Eye (tissue), 1 donor: ENCODE measurements at regions not wholly inside any gene's neighbourhood (a gene's known extent, or its start where the extent isn't known, plus 50 kb on each side); places are given as distances from the start of the nearest gene placed in this dataset.
"Not testable (repeated sequence)": the region's sequence is repeated elsewhere in the genome, so short reads cannot be mapped to it uniquely, and the experiment has no call there.

Experiments
- DNase-seq: peaks from one replicate; pipeline ENCODE4 v3.0.0-alpha.2; 2015

DNA sequence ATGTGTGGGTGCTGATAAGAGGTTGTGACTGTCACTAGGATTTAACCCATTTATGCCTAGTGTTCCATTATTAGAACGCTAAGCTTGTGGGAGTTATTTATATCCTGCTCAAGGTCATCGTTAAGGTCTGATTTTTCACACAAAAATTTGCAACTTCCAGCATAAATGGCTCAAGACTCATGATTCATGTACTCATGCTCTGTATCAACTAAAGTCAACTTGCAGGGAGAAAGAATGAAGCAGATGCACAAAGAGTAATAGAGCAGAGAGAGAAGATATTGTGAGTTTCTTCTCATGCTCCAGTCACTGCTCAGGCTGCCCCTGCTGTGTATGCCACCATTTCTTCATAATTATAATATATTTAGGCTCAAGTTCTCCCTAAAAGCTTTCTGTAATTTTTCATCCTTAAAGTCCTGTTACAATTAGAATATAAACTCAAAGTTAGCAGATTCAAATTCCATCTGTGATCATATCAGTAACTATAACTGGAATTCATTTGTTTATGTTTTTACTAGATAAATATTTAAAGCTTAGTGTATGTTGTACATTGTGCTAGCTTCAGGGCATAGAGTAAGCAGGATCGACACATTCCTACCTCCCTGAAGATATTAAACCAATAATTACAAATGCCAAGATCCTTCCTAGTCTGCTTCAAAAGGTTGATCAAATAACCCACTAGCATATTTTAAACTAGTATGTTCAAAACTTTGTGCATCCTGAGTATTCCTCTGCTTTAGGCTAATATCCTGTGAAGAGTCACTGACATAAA lies 136.7 kb downstream of the NUDT12 start:
- no peak for DNase-seq

DNA sequence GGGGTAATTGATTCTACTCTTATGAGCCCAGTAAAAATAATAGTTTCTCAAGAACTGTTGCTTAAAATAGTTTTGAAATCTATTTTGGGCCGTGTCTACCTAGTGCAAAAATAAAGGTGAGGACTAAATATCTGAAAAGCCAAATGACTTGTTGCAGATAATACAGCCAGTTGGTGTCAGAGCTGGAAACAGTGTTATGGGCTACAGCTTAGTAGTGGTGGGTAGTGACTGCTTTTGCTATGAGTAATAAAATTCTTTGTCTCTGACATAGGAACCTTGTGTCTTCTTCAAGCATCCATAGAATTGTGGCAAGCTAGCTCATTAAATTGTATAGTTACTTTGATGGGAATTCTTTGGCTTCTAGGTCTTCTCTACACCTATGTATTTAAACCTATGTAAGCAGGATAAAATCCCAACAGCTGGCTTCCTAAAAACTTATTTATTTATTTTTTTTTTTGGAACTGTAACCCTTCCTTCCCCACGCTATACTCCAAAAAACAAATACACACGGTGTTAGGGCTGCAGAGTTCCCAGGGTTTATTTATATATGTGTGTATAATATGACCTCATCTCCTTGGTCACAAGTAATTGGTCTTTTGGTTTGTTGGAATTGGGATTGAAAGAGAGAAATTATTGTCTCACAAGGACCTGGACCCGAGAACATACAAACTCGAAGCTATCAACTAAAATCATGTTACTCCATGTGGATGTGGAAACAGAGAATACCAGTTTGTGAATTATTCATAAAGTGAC lies 138.0 kb downstream of the NUDT12 start:
- no peak for DNase-seq

DNA sequence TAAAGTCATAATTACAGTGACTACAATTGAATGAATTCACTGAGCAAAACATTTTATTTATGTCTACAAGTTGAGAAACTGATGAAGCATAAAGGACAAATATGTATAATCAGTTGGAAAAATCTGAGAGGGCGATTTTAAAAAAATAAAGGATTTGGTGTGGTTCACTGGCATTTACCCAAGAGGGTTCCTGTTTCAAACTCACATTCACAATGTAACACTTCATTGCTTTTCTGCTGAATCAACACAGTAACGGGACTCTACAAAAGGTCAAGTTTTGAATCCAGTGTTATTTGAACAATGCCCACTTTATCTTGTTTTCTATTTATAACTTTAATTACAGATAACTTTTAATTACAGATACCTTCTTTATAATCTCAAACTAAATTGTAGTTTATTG lies 138.6 kb downstream of the NUDT12 start:
- peak; percentile 25 for DNase-seq

DNA sequence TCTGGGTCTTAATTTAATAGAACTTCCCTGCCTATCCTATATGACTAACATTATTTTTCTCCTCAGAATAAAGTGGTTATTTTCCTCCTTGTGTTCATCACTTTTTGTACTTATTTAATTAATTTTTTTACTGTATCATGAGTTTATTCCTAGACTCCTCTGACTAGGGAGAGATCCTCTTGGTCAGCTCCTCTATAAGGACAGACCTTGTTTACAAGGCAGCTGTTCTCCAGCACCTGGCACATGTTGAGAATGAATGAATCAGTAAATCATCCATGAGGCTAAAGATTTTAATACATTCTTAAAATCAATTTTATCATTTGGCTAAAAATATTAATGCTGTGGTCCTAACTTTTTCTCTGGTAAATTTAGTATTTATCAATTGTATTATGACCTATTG lies 139.8 kb downstream of the NUDT12 start:
- no peak for DNase-seq

DNA sequence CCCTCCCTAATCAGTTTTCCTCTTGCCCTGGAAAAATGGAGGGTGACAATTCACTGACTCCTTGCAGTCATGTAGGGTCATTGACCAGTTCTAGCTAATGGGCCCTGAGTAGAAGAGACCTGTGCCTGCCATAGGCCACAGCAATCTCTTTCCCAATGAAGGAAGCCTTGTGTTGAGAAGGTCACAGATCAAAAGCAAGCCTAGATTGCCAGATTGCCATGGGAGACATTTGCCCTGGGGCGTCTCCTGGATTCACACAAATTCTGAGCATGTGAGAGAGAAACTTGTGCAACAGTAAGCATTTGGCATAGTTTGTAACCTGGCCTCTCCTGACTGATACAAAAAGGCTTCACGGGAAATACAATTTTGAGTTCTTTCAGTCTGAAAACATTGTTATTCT lies 148.0 kb downstream of the NUDT12 start:
- DNase-seq, result no peak

DNA sequence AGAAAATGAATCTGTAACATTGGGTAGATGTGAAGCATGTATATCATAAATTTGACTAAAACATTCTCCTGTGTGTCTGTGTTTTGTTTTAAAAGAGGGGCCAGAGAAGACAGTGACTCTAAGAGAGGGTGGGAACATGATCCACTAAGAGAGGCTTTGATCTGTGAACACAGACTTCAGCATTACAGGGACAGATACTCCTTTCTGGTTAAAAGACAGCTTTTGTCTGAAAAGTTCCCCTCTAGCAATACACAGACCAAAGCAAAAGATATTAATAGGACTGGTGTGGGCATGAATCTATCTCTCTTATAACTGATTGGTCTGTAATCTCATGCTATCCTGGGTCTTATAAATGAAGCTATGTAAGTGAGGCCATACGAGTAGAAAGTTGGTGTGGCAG lies 150.9 kb downstream of the NUDT12 start:
- DNase-seq, result no peak

DNA sequence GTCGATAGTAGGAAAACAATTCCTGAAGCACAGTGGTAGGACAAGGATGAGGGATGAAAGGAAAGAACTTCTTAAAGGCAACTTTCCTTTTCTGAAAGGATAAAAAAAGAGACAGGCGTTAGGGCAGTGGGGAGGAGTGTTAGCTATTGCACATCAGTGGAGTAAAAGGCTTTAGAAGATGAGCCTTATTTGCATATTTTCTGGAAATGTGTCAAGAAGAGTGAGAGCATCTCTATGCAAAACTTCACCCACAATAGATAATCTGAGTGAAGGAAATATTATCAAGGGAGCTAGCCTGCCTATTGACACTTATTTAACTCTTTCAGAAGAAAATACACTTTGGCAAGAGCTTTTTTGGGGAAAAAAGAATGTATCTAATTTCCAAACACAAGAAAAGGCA lies 151.6 kb downstream of the MACIR start:
- DNase-seq, result no peak

DNA sequence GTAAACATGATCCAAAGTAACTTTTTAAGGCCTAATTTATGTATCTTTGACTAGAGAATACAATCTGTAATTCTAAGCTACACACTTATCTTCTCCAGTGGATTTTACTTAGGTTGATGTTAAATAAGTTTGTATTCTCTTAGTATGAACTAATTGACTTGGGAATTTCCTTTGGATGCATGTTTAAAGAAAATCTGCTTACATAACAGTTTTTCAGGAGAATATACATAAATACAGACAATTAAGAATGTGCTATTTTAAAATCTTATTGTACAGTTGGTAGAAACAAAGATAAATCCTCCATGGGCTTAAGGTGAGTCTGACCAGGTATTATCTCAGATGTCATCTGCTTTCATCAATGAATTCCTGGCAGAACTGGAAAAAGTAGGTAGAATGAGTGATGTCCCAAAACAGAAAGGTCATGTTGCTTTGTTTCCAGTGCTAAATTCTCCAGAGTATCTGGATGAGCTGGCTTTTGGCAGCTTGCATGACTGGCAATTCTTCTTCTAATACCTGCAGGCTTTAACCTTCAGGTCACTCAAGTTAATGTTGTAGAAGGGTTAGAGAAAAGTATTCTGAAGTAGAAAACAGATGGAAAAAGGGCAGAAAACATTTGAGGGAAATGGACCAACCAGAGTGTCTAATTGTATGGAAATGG lies 150.6 kb downstream of the MACIR start:
- DNase-seq, result no peak

DNA sequence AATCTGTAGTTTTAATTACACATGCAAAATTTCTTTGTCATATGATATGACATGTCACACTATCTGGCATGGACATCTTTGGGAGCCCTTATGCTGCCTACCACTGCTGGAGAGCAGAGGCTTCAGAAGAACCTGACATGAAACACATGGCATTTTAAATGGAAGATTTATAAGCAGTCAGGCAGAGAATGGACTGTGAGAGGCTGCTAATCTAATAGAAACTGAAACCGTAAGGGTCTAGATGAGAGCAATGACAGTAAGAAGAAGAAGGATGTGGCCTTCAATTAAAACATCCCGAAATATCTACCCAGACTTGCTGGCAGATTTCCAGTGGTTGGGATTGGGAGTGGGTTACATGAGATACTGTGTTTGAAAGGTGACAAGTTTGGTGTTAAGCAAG lies 149.8 kb downstream of the MACIR start:
- no peak for DNase-seq

DNA sequence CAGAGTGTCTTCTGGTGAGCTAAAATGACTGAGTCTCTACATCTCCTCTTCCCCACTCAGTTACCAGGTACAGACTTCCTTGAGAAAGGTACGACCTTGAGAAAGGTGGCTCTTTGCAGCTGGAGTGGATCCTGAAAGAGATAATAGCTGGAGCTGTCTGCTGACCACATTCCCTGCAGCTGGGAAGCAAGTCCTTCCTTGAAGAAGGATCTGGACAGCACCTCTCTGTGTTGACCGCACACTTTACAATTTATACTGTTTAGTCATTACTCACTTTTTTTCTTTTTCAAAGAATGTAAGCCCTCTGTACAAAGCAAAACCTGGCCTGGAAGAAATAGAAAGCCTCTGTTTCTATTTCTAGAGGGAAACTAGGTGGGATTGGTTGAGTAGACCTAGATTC lies 148.8 kb downstream of the MACIR start:
- DNase-seq, result no peak

DNA sequence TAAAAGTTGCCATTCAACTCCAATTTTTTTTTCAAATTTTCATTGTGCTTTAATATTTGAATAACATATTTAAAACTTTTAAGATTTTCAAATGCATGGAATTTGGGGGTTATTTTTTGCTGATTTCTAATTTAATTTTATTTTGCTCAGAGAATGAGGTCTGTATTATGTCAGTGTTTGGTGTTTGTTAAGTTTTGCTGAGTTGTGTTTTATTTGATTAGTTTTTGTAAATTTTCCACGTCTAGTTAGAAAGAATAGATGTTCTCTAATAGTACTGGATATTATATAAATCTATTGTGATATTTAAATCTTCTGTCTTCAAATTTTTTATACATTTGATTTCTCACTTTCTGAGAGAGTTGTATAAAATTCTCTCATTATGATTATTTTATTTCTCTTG lies 145.9 kb downstream of the MACIR start:
- no peak for DNase-seq

DNA sequence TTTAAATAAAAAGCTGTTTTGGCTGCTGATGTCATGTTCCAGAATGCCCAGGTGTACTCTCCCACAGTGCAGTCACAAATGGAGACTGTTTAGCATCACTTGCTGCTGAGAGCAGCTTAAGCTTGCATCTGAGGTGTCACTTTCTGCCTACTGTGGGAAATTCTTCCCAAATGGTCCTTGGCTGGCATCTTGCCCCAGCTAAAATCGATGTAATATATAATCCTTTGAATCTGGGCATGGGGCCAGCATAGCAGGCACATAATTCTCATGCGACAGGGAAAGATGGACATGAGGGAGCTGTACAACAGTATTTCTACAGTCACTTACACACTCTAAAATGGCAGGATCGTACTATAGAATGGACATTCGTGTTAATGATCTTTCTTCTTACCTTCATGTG lies 144.3 kb downstream of the MACIR start:
- DNase-seq, result no peak

DNA sequence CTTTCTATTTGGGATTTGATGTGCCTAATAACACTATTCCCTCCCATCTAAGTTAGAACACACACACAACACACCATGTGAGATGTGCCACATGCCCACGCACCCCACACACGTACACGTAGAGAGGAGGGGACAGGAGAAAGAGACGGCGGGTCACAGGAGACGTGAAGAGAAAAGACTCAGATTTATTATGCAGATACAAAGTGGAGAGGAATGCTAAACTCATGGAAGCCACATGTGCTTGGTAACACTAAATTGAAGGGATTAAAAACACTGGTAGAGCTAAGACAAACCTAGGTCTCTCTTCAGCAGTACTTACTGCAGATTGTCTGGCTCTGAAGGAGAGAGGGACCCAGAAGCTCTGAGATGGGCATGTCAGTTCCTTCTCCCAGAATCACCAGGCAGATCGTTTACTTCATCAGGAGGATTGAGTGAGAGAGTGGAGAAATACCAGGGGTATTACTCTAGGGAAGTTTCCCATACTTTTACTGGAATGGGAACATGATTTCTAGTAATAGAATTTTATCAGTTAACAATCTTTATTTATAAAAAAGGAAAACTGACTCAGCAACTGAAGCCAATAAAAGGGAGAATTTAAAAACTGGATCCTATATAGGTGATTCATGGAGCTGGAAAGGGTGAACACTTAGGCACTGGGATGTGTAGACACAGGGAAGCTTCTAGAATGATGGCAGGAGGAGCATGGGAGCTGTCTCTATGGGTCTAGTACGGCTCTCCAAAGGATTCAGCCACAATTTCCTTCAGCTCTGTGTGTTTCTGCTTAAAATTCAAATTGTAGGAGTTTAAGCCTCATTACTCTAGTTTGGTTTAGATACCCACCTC lies 139.4 kb downstream of the MACIR start:
- DNase-seq, result no peak

DNA sequence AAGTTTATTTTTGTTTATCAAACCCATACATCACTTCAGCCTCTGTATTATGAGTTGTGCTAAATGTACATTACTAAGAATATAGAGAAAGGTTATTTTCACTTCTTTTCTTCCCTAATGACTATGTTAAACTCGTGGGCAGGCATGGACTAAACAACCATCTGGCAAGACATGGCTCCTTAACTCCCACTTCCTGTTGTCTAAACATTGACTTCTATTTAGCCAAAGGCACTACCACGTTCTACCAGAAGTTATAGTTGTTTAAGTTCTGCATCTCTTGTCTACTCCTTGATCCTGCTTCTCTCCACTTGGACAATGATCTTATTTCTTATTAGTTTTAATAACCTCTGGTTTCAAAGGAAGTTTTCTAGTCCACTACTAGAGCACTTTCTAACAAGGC lies 136.1 kb downstream of the MACIR start:
- no peak for DNase-seq

DNA sequence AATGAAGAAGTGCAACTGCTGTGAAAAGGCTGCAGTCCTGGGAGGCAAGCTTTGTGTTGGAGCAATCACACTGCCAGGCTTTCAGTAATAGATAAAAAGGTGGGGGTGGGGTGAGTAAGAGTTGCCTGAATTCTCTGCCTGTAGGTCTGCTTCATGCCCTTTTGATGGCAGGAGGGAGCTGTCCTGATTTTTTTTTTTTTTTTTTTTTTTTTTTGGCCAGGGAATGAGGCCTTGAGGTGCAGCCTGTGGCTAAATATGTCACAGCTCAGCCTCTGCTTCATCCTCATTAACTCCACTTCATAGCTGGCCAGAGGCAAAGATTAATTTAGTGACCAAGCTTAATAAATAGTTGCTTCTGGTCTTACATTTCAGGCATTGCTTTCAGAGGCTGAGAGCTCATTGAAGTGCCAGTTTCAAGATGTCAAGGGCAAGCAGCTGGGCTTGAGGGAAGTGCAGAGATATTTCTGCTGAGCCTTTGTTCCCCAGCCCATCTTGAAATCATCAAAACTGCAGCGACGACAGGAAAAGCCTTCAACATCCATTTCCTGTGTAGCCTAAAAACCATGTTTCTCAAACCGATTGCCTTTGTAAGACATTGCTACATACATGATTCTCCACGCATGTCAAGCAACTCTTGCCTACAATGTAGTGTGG lies 134.7 kb downstream of the MACIR start:
- DNase-seq, result peak; percentile 69

DNA sequence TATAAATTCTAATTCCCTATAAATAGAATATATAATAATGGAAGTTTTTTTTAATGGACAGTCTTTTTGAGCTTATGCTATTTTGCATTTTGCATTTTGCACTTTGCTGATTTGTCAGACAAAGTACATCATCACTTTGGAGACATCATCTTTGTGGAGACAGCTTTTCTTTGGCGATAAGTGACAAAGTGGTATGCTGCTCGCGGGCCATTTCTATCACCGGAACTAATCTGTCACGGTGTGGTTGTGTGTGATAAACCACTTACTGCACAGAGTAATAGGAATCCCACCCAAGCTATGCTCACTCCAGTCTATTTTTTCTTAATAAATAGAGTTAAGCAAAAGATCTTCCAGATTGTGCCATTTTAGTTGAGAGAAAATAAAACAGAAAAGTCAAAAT lies 133.1 kb downstream of the MACIR start:
- DNase-seq, result no peak

DNA sequence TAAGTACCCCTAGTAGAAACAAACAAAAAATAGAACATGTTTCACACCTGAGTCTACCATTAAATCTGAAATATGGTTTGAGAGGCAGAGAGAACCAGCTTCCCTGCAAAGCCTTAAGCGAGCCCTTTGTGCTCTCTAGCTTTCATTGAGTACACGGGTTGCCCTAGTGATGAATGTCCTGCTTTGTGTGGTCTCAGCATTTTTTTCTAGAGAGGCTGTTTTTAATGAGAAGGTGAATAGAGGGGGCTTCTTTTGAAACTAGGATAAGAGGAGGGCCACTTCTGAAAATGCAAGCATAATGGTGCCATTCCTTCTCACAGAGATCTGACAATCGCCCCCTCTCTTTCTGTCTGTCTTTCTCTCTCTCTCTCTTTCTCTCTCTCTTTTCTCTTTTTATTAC lies 131.3 kb downstream of the MACIR start:
- peak; percentile 82 for DNase-seq

DNA sequence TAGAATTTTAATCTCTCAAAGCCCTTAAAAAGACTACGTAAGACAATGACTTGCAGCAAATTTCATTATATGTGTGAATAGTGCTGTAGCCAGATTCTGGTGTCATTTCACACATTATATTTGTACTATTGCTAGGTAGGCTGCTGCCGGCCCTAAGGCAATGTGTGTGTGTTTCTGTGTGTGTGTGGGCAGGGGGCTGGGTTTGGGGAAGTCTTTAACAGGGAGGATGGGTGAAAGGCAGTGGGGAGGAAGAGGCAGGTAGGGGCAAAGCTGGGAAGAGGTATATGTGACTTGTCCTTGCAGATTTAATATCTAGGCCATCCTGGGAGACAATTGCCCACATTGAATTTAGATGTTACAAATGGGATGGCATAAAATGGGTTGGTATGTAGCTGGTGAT lies 130.8 kb downstream of the MACIR start:
- DNase-seq, result no peak

DNA sequence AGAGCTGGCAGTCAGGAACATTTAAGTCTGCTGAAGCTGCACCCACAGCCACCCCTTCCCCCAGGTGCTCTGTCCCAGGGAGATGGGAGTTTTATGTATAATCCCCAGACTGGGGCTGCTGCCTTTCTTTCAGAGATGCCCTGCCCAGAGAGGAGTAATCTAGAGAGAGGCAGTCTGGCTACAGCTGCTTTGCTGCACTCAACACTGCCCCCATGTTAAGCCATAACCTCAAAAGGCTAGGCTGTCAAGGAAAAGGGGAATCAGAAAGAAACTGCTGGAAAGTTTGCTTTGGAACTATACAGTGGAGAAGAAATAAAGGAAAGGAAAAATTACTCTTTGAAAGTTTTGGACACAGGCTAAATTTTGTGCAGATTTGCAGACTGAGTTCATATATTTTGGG lies 127.2 kb downstream of the MACIR start:
- no peak for DNase-seq

DNA sequence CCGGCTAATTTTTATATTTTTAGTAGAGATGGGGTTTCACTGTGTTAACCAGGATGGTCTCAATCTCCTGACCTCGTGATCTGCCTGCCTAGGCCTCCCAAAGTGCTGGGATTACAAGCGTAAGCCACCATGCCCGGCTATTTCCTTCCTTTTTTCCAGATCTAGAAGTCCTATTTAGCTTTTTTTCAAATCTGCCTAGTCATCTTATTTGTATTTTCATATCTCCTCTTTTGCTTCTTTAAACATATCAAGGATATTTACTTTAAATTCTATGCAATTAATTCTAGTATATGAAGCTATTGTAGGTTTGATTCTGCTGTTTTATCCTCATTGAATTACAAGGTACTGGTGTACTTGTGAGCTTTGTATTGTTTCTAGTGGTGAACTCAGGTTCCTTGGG lies 119.1 kb downstream of the MACIR start:
- DNase-seq, result not testable (repeated sequence)

DNA sequence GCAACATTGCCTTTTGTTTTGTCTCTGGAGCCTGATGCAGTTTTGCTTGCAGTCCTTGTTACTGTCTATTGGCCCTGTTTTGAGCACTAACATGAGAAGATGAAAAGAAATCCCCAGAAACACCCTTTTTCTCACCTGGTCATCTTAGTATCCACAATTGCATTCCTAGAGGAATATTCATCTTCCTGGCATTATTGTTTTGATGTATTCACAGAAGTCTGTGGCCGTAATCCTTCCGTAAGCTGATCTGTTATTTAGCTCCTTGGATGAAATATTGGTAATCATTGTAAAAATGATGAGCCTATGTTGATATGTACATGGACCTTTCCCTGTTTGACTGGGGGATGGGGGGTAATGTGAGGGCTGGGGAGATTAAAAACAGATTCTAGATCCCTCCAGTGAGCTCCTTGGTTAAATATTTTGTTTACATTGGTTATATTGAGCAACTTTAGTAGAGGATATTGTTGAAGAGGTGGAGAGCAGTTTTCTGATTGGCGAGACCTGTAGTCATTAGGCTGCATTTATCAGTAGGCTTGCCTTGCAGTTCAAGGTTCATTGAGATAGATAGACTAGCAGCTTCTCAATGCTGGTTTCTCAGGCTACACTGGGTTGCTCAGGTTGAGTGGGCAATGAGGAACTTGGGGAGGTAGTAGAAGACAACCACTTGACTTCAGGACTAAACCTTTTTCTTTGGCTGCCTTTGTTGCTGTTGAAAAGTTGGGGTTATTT lies 117.5 kb downstream of the MACIR start:
- DNase-seq, result no peak

DNA sequence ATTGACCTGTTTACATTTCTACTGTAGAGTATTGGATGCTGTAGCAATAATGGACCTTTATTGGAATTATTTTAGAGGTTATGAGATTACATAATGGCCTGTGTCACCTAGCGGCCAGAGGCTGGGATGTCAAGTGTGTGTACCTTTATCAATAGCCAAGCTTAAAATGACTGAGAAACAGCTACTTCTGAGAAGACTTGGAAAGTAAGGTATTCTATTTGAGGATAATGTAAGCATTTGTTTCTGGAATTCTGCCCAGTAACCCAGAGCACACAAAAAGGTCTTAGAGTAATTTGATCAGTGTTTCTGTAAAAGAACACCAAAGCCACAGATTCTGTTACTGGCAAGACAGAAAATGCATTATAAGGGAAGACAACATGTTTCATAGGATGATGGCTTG lies 116.8 kb downstream of the MACIR start:
- no peak for DNase-seq
